Skin epidermis (tissue), 12 donors: ENCODE measurements at regions not wholly inside any gene's neighbourhood (a gene's known extent, or its start where the extent isn't known, plus 50 kb on each side); places are given as distances from the start of the nearest gene placed in this dataset.
"Not testable (repeated sequence)": the region's sequence is repeated elsewhere in the genome, so short reads cannot be mapped to it uniquely, and the experiment has no call there.

ENCODE experiments used
- H3K27ac ChIP-seq, 21 experiments: fragments of 200-600 bp; sonication (generic) in 11 of 21; one replicate each; pipeline ENCODE4 v1.5.0; 2020; ENCODE audit warnings: mild to moderate bottlenecking in 3 of 21, inconsistent platforms in 2 of 21, moderate library complexity in 2 of 21
- H3K4me3 ChIP-seq, 7 experiments: fragments of 200-600 bp; sonication (generic) in 2 of 7; one replicate each; pipeline ENCODE4 v1.5.0; 2020; ENCODE audit warnings: inconsistent platforms in 2 of 7, mild to moderate bottlenecking in 2 of 7, moderate library complexity in 1 of 7

DNA sequence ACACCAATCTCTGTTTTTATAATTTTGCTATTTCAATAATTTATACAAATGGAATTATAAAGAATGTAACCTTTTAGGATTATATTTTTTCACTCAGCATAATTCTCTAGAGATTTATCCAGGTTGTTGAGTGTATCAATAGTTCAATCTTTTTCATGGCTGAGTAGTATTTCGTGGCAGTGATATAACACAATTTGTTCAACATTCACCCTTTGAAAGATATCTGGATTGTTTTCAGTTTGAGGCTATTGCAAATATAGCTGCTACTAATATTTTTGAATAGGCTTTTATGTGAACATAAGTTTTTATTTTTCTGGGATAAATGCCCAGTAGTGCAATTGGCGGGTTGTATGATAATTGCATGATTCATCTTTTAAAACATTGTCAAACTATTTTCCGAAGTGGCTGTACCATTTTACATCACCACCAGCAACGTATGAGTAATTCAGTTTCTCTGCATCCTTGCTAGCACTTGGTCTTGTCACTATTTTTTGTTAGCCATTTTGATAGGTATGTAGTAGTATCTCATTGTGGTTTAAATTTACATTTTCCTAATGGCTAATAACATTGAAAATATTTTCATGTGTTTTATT, 55.6 kb upstream of the ABCD3 start:
- no peak overlapping the region for H3K27ac ChIP-seq
- no peak overlapping the region for H3K4me3 ChIP-seq

- Histone ChIP-seq H3K27ac (no peak overlapping the region), H3K4me3 (no peak overlapping the region)
Observed at GRCh38 chr1:94358630-94359599, 59.3 kb upstream of the ABCD3 start.

DNA sequence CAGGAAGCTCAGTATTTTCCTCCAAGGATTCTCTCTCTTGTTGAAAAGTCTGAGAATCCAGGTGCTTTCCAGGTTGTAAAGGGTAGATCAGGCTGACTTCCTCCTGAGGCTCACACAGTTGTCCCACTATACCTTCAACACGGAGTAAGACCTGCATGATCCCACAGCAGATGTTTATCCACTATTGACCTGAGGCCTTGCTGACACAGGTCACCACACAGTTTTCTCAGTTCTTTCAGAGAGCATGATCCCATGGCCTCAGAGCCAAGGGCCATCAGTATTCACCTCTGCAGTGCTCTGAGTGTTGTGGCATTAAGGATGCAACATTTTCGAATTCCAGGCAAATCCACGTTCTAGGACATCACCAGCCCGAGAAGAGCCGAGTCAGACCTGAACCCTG, 60.5 kb upstream of the ABCD3 start:
- H3K27ac ChIP-seq: no peak overlapping the region

DNA sequence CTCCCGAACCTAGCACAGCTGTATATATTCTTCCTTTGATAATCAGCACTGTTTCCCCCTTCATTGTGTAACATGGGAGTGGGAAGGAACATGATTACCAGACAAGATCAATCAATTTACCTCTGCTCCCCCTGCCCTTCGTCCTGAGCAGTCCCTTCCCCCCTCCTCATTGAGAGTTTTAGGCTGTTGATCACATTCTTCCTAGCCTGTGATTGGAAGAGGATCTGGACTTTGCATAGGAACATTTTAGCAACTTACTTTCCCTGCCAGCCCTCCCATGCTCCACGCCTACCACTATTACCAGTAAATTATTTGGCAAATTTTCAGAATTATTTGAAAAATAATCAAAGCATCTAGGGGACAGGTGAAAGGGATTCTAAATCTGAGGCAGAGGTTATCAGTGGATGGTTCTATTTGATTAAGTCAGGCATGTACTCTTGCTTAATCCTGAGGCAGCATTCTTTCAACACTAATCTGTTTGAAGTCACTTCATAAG, 62.7 kb upstream of the ABCD3 start:
- no peak overlapping the region for H3K27ac ChIP-seq
- no peak overlapping the region for H3K4me3 ChIP-seq

More for the DNA sequence above, 60.5 kb upstream of the ABCD3 start:
- no peak overlapping the region for H3K4me3 ChIP-seq

DNA sequence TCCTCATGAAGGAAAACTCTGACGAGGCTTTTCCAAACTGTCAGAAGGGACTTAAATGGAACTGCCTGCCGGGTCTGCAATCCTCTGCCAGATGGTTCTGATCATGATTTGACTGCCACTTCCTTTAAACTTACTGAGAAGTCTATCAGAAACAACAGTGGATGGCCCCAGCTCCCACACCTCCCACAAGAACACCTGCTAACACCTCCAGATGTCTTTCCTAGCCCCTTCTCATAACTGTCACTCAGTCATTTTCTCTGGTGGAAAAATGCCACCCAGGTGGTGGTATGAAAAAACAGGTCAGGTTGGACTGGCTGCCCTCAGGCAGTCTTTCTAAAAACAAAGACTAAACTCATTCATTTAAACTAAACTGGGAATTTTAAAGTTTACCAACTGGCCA, 66.7 kb upstream of the ABCD3 start:
- Histone ChIP-seq H3K4me3 (no peak overlapping the region), H3K27ac (no peak overlapping the region)

GRCh38 chr1:94350350-94350924, 67.8 kb upstream of the ABCD3 start:
- Histone ChIP-seq H3K27ac (no peak overlapping the region), H3K4me3 (no peak overlapping the region)

GRCh38 chr1:94349853-94350252, 68.3 kb upstream of the ABCD3 start:
- no peak overlapping the region for H3K4me3 ChIP-seq
- H3K27ac ChIP-seq: no peak overlapping the region

DNA sequence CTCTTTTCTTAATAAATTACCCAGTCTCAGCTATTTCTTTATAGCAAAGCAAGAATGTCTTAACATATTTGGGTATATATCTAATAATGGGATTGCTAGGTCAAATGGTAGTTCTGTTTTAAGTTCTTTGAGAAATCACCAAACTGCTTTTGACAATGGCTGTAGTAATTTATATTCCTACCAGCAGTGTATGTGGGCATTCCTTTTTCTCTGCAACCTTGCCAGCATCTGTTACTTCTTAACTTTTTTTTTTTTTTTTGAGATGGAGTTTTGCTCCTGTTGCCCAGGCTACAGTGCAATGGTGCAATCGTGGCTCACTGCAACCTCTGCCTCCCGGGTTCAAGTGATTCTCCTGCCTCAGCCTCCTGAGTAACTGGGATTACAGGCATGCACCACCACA, 69.8 kb upstream of the ABCD3 start:
- not testable (repeated sequence) for H3K4me3 ChIP-seq, H3K27ac ChIP-seq

- Histone ChIP-seq H3K27ac (no peak overlapping the region), H3K4me3 (no peak overlapping the region)
Observed at GRCh38 chr1:94345148-94345721, 73.0 kb upstream of the ABCD3 start.

GRCh38 chr1:94342416-94342815, 75.8 kb upstream of the ABCD3 start:
- Histone ChIP-seq H3K27ac (no peak overlapping the region), H3K4me3 (no peak overlapping the region)

DNA sequence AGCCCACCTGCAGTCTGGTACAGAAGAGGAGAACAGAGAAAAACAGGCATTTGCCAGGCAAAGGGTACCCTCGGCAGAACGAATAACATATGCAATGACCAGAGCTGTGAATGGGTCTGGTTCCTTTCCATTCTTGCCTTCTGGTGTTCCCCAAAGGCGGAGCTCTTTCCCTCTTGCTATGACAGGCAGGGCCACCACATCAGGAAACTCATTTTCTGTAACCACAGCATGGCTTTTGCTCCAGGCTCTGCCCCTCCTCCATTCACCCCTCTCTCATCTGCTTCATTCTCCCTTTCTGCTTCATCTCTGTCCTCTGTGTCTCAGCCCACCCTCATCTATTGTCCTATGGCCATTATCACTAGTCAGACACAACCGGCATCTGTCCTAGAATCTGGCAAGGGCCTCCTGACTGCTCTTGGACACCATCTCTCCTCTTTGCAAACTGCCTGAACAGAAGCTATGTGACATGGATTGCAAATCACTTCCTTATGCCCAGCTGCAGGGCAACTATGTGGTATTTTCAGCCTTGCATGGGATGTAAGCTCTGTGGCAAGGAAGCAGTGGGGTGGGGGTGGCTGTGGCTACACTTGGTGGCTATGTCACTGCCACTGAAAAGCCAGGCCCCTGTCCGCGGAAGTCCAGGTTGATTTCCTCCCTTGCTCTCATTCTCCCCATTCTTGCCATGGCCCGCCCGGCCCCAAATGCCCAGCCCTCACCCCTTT, 78.8 kb upstream of the ABCD3 start:
- H3K4me3 ChIP-seq: no peak overlapping the region
- no peak overlapping the region for H3K27ac ChIP-seq

DNA sequence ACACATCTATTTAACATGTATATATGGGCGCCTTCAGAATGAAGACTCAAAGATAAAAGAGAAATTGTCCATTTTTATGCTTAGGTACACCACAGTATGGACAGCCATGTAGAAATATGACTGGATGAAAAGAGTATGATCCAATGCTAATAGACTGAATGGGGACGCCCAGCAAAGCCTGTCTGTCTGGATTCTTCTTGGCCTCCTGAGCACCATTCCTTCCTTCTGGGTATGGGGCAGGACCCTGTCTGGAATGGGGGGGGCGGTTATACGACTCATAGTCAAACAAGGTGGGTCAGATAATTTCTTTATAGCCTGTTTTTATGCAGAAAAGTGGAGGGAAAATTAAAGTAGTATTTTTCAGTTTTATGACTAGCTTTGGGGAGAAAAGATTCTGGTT, 81.2 kb upstream of the ABCD3 start:
- no peak overlapping the region for H3K27ac ChIP-seq

GRCh38 chr1:94335950-94336349, 82.2 kb upstream of the ABCD3 start:
- Histone ChIP-seq H3K4me3 (no peak overlapping the region), H3K27ac (no peak overlapping the region)

More for the DNA sequence above, 81.2 kb upstream of the ABCD3 start:
- H3K4me3 ChIP-seq: no peak overlapping the region

GRCh38 chr1:94335447-94335846, 82.7 kb upstream of the ABCD3 start:
- Histone ChIP-seq H3K4me3 (no peak overlapping the region), H3K27ac (peak overlapping the region in 2 of 21 experiments; percentile 2 to 26)

- Histone ChIP-seq H3K27ac (peak overlapping the region in 8 of 21 experiments; percentile 2 to 42 (median 20)), H3K4me3 (no peak overlapping the region)
Observed at GRCh38 chr1:94334764-94335163, 83.4 kb upstream of the ABCD3 start.

DNA sequence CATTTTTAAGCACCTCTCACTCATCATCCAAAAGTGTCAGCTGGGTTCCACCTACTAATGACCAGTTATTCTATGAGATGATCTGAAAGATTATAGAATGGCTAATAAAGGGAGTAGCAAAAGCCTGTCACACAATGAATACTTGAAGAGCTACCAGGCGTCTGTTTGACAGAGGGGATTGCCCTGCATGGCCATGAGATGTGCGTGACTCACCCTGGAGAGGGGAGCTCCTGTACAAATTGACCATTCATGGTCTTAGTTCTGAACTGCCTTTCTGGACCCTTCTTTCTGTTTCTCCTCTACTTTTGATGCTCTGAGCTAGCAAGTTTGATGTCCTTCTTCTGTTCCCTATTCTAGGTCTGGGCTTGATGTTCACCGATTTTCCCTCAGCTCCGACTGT, 85.2 kb upstream of the ABCD3 start:
- H3K27ac ChIP-seq: no peak overlapping the region

GRCh38 chr1:94332516-94332915, 85.7 kb upstream of the ABCD3 start:
- Histone ChIP-seq H3K27ac (no peak overlapping the region), H3K4me3 (no peak overlapping the region)

More for the DNA sequence above, 85.2 kb upstream of the ABCD3 start:
- no peak overlapping the region for H3K4me3 ChIP-seq

GRCh38 chr1:94329986-94330385, 88.2 kb upstream of the ABCD3 start:
- Histone ChIP-seq H3K27ac (no peak overlapping the region), H3K4me3 (no peak overlapping the region)

- Histone ChIP-seq H3K4me3 (no peak overlapping the region), H3K27ac (no peak overlapping the region)
Observed at GRCh38 chr1:94329276-94329675, 88.9 kb upstream of the ABCD3 start.
